Effector CD4-positive, alpha-beta T cell (primary cell): ENCODE measurements at regions not wholly inside any gene's neighbourhood (a gene's known extent, or its start where the extent isn't known, plus 50 kb on each side); places are given as distances from the start of the nearest gene placed in this dataset.

Source experiments
- DNase-seq: peaks from one replicate; pipeline ENCODE4 v3.0.0-alpha.2; 2020

- no peak for DNase-seq
Measured at GRCh38 chr14:100638211-100638855, 51.1 kb upstream of the BEGAIN start.

- no peak for DNase-seq
Measured at GRCh38 chr14:100639280-100639679, 52.1 kb upstream of the BEGAIN start.

- DNase-seq = peak; percentile 49
Measured at GRCh38 chr14:100640471-100641273, 53.5 kb upstream of the BEGAIN start.

DNA sequence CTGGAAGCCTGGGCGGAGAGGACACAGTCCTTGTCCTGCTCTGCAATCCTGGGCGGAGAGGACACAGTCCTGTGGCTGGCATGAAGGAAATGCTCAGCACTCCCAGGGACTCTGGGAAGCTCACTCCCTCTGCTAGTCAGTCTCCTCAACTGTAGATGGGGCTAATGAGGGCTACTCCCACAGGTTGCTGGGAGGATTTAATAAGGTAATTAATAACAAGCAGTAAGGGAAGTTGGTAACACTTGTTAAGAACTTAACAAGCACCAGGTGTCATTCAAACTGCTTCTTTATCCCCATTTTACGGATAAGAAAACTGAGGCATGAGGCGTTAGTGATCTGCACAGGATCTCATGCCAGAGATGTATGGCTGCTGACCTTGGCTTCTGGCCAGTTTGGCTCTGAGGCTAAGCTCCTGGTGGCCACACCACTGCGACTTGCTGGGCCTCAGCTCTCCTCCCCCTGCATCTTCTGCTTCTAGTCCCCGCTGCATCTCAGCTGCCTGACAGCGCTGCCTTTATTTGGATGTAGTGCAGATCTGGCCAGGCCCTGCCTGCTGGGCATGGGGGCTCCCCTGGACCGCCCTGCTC lies 54.1 kb upstream of the BEGAIN start:
- no peak for DNase-seq

DNA sequence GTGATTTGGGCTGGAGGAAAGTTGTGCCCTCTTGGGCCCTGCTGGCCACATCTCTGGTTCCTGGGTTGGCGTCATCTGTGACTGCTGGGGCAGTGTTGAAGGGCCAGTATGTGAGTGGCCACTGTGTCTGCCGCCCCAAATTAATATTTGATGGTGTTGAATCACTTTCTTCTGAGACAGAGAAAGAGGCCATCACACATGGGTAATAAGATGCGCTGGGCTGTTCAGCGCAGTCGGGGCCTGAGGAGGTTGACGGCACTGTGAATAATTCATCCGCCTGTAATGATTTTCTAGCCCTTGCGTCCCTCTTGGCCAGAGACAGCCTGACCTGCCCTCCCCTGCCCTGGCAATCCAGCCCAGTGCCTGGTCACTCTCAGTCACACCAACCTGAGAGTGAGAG lies 56.2 kb upstream of the BEGAIN start:
- no peak for DNase-seq

- DNase-seq = no peak
Measured at GRCh38 chr14:100644383-100644782, 57.2 kb upstream of the BEGAIN start.

GRCh38 chr14:100644784-100645183 lies 57.6 kb upstream of the BEGAIN start:
- no peak for DNase-seq

- DNase-seq = peak; percentile 86
Measured at GRCh38 chr14:100645196-100645981, 58.2 kb upstream of the BEGAIN start.

GRCh38 chr14:100645982-100646314 lies 58.7 kb upstream of the BEGAIN start:
- no peak for DNase-seq

GRCh38 chr14:100648474-100649172 lies 61.4 kb upstream of the BEGAIN start:
- DNase-seq = no peak

DNA sequence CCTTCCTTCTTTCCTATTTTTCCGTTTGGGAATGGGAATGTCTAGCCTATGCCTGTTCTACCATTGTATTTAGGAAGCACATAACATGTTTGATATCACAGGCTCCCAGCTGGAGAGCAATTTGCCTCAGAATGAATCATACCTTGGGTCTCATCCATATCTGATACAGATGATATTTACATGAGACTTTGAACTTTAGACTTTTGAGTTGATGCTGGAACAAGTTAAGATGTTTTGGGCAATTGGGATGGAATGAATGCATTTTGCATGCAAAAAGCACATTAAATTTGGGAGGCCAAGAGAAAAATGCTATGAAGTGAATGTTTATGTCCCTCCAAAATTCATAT lies 61.9 kb upstream of the BEGAIN start:
- DNase-seq = no peak

- DNase-seq = no peak
Measured at GRCh38 chr14:100651999-100652508, 64.8 kb upstream of the BEGAIN start.

DNA sequence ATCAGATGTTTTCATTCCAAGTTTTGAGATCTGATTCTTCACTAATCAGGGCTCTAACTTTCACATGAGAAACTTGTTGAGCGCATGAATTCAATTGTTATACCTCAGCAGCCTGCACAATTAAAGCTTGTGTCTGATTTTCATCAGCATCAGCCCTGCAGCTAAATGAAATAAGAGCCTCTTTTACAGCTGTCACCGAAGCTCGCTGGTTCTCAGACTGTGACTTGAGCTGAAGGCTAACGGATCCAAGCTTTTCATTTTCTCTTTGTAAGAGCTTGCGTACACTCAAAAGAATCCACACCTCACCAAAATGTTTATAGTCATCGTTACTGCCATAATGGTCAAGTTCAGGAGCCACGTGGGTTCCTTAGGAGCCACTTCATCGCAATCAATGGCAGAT lies 65.5 kb upstream of the BEGAIN start:
- no peak for DNase-seq

- DNase-seq = no peak
Measured at GRCh38 chr14:100653409-100653808, 66.2 kb upstream of the BEGAIN start.

GRCh38 chr14:100654025-100654813 lies 67.0 kb upstream of the BEGAIN start:
- no peak for DNase-seq

- DNase-seq = peak; percentile 28
Measured at GRCh38 chr14:100654814-100655740, 67.9 kb upstream of the BEGAIN start.

- DNase-seq = no peak
Measured at GRCh38 chr14:100655741-100656085, 68.5 kb upstream of the BEGAIN start.

DNA sequence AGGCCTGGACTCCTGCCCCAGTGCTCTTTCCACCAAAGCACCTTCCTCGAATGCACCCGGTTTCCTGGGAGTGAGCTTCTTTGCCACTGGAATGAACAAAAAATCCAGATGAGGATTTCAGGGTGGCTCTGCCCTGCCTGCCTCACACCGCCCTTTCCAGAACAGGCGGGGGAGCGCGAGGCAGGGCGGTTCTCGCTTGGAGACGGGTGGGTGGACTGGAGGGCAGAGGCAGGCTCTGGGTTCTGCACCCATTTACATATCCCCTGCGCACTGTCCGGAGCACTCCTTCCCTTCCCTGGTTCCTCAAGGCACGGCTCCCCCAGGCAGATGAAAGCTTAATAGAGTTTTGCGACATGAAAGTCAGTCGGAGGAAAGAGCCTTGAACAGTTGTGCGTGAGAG lies 69.7 kb upstream of the DLK1 start:
- no peak for DNase-seq

GRCh38 chr14:100657780-100658179 lies 68.9 kb upstream of the DLK1 start:
- no peak for DNase-seq

DNA sequence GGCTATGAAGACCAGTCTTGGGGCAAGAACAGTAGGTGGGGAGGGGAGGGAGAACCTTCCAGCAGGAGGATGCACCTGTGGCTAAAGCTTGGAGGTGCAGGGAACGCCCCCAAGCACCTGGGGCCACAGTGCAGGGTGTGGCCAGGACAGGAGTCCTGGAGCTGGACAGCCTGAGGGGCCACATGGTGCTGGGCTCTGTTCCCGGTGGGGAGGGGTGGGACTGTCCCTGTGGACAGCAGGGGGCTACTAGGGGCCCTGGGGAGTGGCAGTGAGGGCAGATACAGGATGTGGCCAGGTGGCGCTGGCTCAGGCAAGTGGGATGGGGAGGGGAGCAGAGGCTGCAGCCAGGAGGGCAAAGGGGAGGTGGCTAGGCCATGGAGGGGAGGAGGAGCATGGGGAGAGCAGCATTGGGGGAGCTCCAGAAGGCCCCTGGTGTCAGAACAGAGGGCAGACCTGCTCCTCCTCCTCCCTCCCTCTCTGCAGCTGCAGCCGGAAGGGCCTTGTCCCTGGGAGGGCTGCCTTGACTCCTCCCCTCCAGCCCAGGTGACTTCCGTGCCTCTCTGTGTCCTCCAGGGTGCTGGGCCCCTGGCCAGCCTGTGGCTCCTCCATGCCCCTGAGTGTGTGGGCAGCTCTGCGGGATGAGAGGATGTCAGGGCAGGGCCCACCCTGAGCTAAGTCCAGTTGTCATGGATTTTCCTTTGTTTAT lies 68.4 kb upstream of the DLK1 start:
- no peak for DNase-seq
